RWPE2 (cell line): ENCODE measurements at regions not wholly inside any gene's neighbourhood (a gene's known extent, or its start where the extent isn't known, plus 50 kb on each side); places are given as distances from the start of the nearest gene placed in this dataset.

Experiments
- ATAC-seq: fragments of 200-7000 bp; cut with Tn5 transposase; 3 replicates; pipeline ENCODE4 v1.9.1; 2021; ENCODE audit warnings: low read depth
- DNase-seq: peaks from one replicate; pipeline ENCODE4 v3.0.0-alpha.2; 2020; ENCODE audit warnings: low spot score
- H3K27ac ChIP-seq: fragments of 450-650 bp; 2 replicates; pipeline ENCODE4 v1.5.1; 2017; ENCODE audit warnings: mild to moderate bottlenecking; ENCODE audit not compliant: poor library complexity, severe bottlenecking
- H3K27me3 ChIP-seq: fragments of 250-450 bp; sonication (Bioruptor Pico); 2 replicates; pipeline ENCODE4 v1.5.1; 2021; ENCODE audit warnings: mild to moderate bottlenecking, moderate library complexity; ENCODE audit not compliant: insufficient read depth, poor library complexity, severe bottlenecking
- H3K36me3 ChIP-seq: fragments of 250-450 bp; sonication (Bioruptor Pico); 2 replicates; pipeline ENCODE4 v1.5.1; 2020; ENCODE audit warnings: low read depth, mild to moderate bottlenecking, moderate library complexity
- H3K4me1 ChIP-seq: fragments of 250-450 bp; sonication (Bioruptor Pico); 2 replicates; pipeline ENCODE4 v1.5.1; 2021; ENCODE audit warnings: mild to moderate bottlenecking, moderate library complexity; ENCODE audit not compliant: insufficient read depth, poor library complexity, severe bottlenecking
- H3K4me3 ChIP-seq: fragments of 250-450 bp; sonication (Bioruptor Pico); 2 replicates; pipeline ENCODE4 v1.5.1; 2021; ENCODE audit warnings: mild to moderate bottlenecking, moderate library complexity; ENCODE audit not compliant: severe bottlenecking
- H3K9me3 ChIP-seq: fragments of 250-450 bp; sonication (Bioruptor Pico); 2 replicates; pipeline ENCODE4 v1.5.1; 2021; ENCODE audit warnings: mild to moderate bottlenecking, moderate library complexity; ENCODE audit not compliant: severe bottlenecking
- CTCF ChIP-seq: fragments of 450-650 bp; IDR thresholded peaks from one replicate; pipeline ENCODE4 v1.5.1; 2017; ENCODE audit warnings: mild to moderate bottlenecking, moderate library complexity; ENCODE audit not compliant: poor library complexity, severe bottlenecking

GRCh38 chr1:238596703-238597102 is 706.0 kb upstream of the ZP4 start:
- Histone ChIP-seq H3K9me3 (no peaks in the 10 kb centered on the region), H3K4me1 (no peaks in the 10 kb centered on the region), H3K36me3 (no peaks in the 10 kb centered on the region), H3K27me3 (no peaks in the 10 kb centered on the region), H3K4me3 (no peak overlapping the region), H3K27ac (no peak overlapping the region)
- ATAC-seq: no peak
- DNase-seq: no peak
- TF ChIP-seq CTCF: no peak

- Histone ChIP-seq H3K4me1 (no peaks in the 10 kb centered on the region), H3K27me3 (no peaks in the 10 kb centered on the region), H3K27ac (no peak overlapping the region), H3K9me3 (no peaks in the 10 kb centered on the region), H3K36me3 (no peaks in the 10 kb centered on the region), H3K4me3 (no peak overlapping the region)
- DNase-seq (no peak), ATAC-seq (no peak)
- no peak for TF ChIP-seq CTCF
Observed at GRCh38 chr1:238592621-238593020, 701.9 kb upstream of the ZP4 start.

- no peaks in the 10 kb centered on the region for H3K36me3 ChIP-seq
- no peak for TF ChIP-seq CTCF
- no peak overlapping the region for H3K4me3 ChIP-seq
- H3K9me3 ChIP-seq: no peaks in the 10 kb centered on the region
- H3K4me1 ChIP-seq: no peaks in the 10 kb centered on the region
- no peaks in the 10 kb centered on the region for H3K27me3 ChIP-seq
- ATAC-seq (no peak), DNase-seq (no peak)
- H3K27ac ChIP-seq: no peak overlapping the region
Observed at GRCh38 chr1:238589843-238590435, 699.2 kb upstream of the ZP4 start.

- Histone ChIP-seq H3K4me3 (no peak overlapping the region), H3K27me3 (no peaks in the 10 kb centered on the region), H3K36me3 (no peaks in the 10 kb centered on the region), H3K4me1 (no peaks in the 10 kb centered on the region), H3K27ac (no peak overlapping the region), H3K9me3 (no peaks in the 10 kb centered on the region)
- DNase-seq: no peak
- TF ChIP-seq CTCF: no peak
- ATAC-seq: no peak
Observed at GRCh38 chr1:238582816-238583215, 692.1 kb upstream of the ZP4 start.

- DNase-seq: no peak
- Histone ChIP-seq H3K27me3 (no peaks in the 10 kb centered on the region), H3K4me1 (no peaks in the 10 kb centered on the region), H3K27ac (no peak overlapping the region), H3K4me3 (no peak overlapping the region), H3K36me3 (no peaks in the 10 kb centered on the region), H3K9me3 (peaks cover 3% of the 10 kb centered on the region)
- TF ChIP-seq CTCF: no peak
- no peak for ATAC-seq
Observed at GRCh38 chr1:238581332-238581731, 690.6 kb upstream of the ZP4 start.
